Peyer's patch (tissue), 4 donors: ENCODE measurements at regions not wholly inside any gene's neighbourhood (a gene's known extent, or its start where the extent isn't known, plus 50 kb on each side); places are given as distances from the start of the nearest gene placed in this dataset.

Experiments
- DNase-seq, 3 donors: peaks; one replicate each; pipeline ENCODE4 v3.0.0-alpha.2; 2017 to 2019
- H3K27ac ChIP-seq, 4 donors: fragments of 200-600 bp; sonication (generic); one replicate each; pipeline ENCODE4 v1.5.1; 2016 to 2019
- H3K27me3 ChIP-seq, 2 donors: fragments of 200-600 bp; sonication (generic); one replicate each; pipeline ENCODE4 v1.5.1; 2019
- H3K36me3 ChIP-seq, 3 donors: fragments of 200-600 bp; sonication (generic); one replicate each; pipeline ENCODE4 v1.5.1; 2016 to 2019
- H3K4me1 ChIP-seq, 4 donors: fragments of 200-600 bp; sonication (generic); one replicate each; pipeline ENCODE4 v1.5.1; 2016 to 2019
- H3K4me3 ChIP-seq, 4 donors: fragments of 200-600 bp; sonication (generic); 1 replicate in 3 of 4; 2 replicates in 1 of 4; pipeline ENCODE4 v1.5.1; 2016 to 2019; ENCODE audit warnings: mild to moderate bottlenecking in 1 of 4
- H3K9me3 ChIP-seq, 4 donors: fragments of 200-600 bp; sonication (generic); one replicate each; pipeline ENCODE4 v1.5.1; 2016 to 2019; ENCODE audit warnings: mild to moderate bottlenecking in 1 of 4
- POLR2A ChIP-seq, 2 donors: fragments of 450-650 bp; IDR thresholded peaks; one replicate each; pipeline ENCODE4 v1.5.1; 2017; ENCODE audit warnings: antibody characterized with exemption in 2 of 2, mild to moderate bottlenecking in 2 of 2, moderate library complexity in 2 of 2
- TF ChIP-seq, protein P1 (sequence below), 6 experiments: fragments of 450-650 bp in 4 of 6; fragments of 200-600 bp in 2 of 6; sonication (generic) in 1 of 6; IDR thresholded peaks; one replicate each; pipeline ENCODE4 v1.5.1; 2017 to 2019; ENCODE audit warnings: antibody characterized with exemption in 6 of 6, mild to moderate bottlenecking in 3 of 6, moderate library complexity in 1 of 6

DNA sequence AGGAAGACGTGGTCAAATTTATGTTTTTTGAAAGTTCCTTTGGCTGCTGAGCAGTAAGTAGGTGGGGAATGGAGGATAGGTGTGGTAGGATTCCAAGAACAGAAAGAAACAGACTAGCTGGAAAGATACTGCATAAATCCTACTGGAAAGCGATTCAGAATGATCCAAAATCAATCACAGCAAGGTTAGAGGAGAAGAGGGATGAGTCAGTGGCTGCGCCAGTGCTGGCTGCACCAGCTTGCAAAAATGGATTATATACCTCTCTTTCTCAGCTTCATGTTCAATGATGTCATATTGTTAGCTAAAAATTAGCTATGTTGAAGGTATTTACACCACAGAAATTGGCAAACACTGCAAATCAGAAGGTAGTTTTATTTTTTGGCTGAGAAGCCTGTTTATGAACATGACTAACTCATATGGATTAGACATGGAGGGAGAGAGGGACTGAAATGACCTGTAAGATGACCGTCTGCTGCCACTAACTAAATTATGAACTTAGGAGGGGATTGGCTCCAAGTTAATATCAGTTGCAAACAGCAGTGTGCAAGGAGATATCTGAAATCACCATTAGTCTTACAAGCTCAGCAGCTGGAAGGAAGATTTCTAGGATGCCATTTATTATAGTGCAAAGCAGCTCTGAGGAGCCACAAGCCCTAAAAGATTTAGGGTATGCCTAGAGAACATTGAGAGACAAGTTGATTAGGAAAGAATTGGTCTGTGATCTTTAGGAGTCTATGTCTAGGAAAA lies 405.3 kb downstream of the MID1IP1 start:
- no peak overlapping the region for H3K27ac ChIP-seq
- H3K27me3 ChIP-seq: no peaks in the 10 kb centered on the region
- TF ChIP-seq, protein P1, sequence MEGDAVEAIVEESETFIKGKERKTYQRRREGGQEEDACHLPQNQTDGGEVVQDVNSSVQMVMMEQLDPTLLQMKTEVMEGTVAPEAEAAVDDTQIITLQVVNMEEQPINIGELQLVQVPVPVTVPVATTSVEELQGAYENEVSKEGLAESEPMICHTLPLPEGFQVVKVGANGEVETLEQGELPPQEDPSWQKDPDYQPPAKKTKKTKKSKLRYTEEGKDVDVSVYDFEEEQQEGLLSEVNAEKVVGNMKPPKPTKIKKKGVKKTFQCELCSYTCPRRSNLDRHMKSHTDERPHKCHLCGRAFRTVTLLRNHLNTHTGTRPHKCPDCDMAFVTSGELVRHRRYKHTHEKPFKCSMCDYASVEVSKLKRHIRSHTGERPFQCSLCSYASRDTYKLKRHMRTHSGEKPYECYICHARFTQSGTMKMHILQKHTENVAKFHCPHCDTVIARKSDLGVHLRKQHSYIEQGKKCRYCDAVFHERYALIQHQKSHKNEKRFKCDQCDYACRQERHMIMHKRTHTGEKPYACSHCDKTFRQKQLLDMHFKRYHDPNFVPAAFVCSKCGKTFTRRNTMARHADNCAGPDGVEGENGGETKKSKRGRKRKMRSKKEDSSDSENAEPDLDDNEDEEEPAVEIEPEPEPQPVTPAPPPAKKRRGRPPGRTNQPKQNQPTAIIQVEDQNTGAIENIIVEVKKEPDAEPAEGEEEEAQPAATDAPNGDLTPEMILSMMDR (IDR thresholded peaks at IDR 0.05): no peak
- TF ChIP-seq POLR2A (IDR thresholded peaks at IDR 0.05): no peak
- H3K9me3 ChIP-seq: no peaks in the 10 kb centered on the region
- H3K4me3 ChIP-seq: no peak overlapping the region
- DNase-seq: no peak
- H3K36me3 ChIP-seq: no peaks in the 10 kb centered on the region
- no peaks in the 10 kb centered on the region for H3K4me1 ChIP-seq

DNA sequence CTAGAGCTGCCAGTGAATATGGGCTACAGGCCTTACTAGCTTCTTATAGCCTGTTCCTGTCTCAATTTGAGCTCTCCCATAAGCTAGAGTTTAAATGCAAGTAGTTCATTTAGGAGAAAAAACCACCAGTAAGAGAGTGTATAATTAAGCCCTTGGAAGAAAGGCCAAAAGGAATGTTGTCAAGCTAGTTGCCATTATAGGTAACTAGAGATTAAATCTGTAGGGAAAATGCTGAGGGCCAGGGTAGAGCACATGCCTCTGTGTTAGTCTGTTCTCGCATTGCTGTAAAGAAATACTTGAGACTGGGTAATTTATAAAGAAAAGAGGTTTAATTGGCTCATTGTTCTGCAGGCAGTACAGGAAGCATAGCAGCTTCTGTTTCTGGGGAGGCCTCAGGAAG lies 410.2 kb downstream of the MID1IP1 start:
- Histone ChIP-seq H3K36me3 (no peaks in the 10 kb centered on the region), H3K27me3 (no peaks in the 10 kb centered on the region), H3K4me3 (no peak overlapping the region), H3K9me3 (no peaks in the 10 kb centered on the region), H3K4me1 (no peaks in the 10 kb centered on the region), H3K27ac (no peak overlapping the region)
- TF ChIP-seq POLR2A (IDR thresholded peaks at IDR 0.05): no peak
- TF ChIP-seq, protein P1 (IDR thresholded peaks at IDR 0.05): no peak
- no peak for DNase-seq

DNA sequence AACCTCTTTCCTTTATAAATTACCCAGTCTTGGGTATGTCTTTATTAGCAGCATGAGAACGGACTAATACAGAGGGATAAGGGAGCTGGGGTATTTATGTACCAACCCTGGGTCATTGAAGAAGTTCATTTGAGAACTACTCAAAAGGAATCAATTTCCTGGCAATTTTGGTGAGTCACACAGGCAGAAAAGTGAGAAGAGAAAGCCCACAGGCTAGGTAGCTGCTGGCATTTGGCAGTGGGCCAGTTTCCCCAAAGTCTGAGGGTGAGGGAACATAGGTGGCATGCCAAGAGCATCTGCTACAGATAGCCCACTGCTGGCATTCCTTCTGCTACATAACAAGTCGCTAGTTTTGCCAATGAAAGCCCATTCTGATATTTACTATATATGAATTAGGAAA lies 411.2 kb downstream of the MID1IP1 start:
- Histone ChIP-seq H3K9me3 (no peaks in the 10 kb centered on the region), H3K4me3 (no peak overlapping the region), H3K27ac (no peak overlapping the region), H3K4me1 (no peaks in the 10 kb centered on the region), H3K36me3 (no peaks in the 10 kb centered on the region), H3K27me3 (no peaks in the 10 kb centered on the region)
- DNase-seq: no peak
- TF ChIP-seq, protein P1 (IDR thresholded peaks at IDR 0.05): no peak
- no peak for TF ChIP-seq POLR2A (IDR thresholded peaks at IDR 0.05)

DNA sequence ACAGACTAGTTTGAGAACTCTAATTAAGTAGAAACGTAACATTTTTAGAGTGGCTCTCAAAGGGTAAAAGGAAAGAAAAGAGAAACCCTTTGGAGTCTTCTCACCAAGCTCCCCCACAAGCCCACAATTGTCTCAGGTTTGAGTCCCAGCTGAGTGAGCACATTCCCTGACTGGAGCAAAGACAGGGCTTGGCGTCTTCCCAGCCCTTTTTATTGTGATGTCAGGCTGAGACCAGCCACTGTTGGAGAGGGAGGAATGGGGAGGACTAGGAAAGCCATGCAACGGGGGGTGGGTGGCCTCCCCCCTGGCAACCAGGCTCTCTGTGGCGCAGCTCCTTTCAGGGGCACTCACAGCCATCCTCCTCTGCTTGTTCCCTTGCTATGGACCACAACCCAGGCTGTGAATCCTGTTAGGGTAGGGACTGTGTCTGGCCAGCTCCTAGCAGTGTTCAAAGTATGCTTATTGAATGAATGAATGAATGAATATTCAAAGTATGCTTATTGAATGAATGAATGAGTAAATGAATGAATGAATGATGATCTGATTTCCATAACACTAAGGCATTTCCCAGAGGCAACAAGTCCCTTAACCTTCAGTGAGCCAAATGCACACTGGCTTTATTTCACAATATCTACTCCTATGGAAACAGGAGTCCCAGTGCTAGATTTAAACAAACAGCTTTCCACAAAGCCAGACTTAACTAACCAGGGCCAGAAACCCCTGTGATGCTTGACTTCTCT lies 413.3 kb downstream of the MID1IP1 start:
- no peak overlapping the region for H3K4me3 ChIP-seq
- no peak overlapping the region for H3K27ac ChIP-seq
- TF ChIP-seq, protein P1 (IDR thresholded peaks at IDR 0.05): no peak
- no peak for TF ChIP-seq POLR2A (IDR thresholded peaks at IDR 0.05)
- no peaks in the 10 kb centered on the region for H3K36me3 ChIP-seq
- H3K9me3 ChIP-seq: no peaks in the 10 kb centered on the region
- no peaks in the 10 kb centered on the region for H3K27me3 ChIP-seq
- no peaks in the 10 kb centered on the region for H3K4me1 ChIP-seq
- DNase-seq: no peak

DNA sequence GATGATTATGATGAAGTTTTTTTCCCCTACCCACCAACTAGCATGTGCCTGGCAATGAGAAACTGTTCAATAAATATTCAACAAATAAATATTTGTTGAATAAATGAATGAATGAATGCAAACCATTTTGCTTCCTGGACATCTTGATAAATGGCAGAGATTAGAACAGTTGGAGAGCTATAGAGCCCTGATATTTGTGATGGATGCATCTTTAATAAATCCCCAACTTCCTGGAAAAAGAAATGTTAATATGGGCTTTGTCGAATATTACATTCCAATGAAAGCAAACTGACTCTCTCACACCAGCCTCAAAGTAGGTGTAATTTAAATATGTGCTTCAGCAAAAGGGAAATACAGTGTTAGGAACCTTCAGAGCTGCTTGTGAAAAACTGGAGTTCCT lies 419.7 kb downstream of the MID1IP1 start:
- DNase-seq: no peak
- Histone ChIP-seq H3K9me3 (no peaks in the 10 kb centered on the region), H3K4me1 (no peaks in the 10 kb centered on the region), H3K36me3 (no peaks in the 10 kb centered on the region), H3K27ac (no peak overlapping the region), H3K4me3 (no peak overlapping the region), H3K27me3 (no peaks in the 10 kb centered on the region)
- no peak for TF ChIP-seq POLR2A (IDR thresholded peaks at IDR 0.05)
- TF ChIP-seq, protein P1 (IDR thresholded peaks at IDR 0.05): no peak
